IMR-90 (cell line): ENCODE measurements at regions not wholly inside any gene's neighbourhood (a gene's known extent, or its start where the extent isn't known, plus 50 kb on each side); places are given as distances from the start of the nearest gene placed in this dataset.

Experiments
- ATAC-seq: fragments of 200-7000 bp; cut with Tn5 transposase; 2 replicates; pipeline ENCODE4 v1.9.1; 2020; ENCODE audit warnings: low read depth, mild to moderate bottlenecking, moderate library complexity
- BruUV-seq: library from RNA; stranded (reverse); fragments of 400-500 nt; replicated peaks from 2 replicates; lab custom pipeline; 2021; lab: Mats Ljungman, UMichigan
- CTCF ChIA-PET: fragments of 300-600 bp; formaldehyde crosslinking; extraction: SDS; loops from one replicate; lab custom pipeline; 2021; ENCODE audit warnings: antibody characterized with exemption; lab: Yijun Ruan, JAX
- POLR2A ChIA-PET: fragments of 300-600 bp; sonication (Branson Sonifier 250); formaldehyde crosslinking; loops from one replicate; lab custom pipeline; 2022; ENCODE audit warnings: antibody characterized with exemption; ENCODE audit not compliant: unreplicated experiment; lab: Charles Lee
- DNase-seq: peaks from one replicate; pipeline ENCODE4 v3.0.0; 2013
- H2AFZ ChIP-seq: replicated peaks from 2 replicates; pipeline ENCODE3; 2013; ENCODE audit warnings: low read length, mild to moderate bottlenecking; ENCODE audit not compliant: poor library complexity
- H2AK5ac ChIP-seq: 2 replicates; pipeline ENCODE4 v1.6.1; 2013; ENCODE audit warnings: low read depth, low read length, inconsistent platforms
- H2AK9ac ChIP-seq: replicated peaks from 2 replicates; pipeline ENCODE3; 2013; ENCODE audit warnings: mild to moderate bottlenecking, low read depth, low read length, moderate library complexity; ENCODE audit not compliant: poor library complexity
- H2BK120ac ChIP-seq: 2 replicates; pipeline ENCODE4 v1.6.1; 2013; ENCODE audit warnings: low read depth, low read length, inconsistent platforms
- H2BK15ac ChIP-seq: 3 replicates; pipeline ENCODE4 v1.6.1; 2013; ENCODE audit warnings: low read depth, low read length, inconsistent platforms
- H2BK20ac ChIP-seq: 2 replicates; pipeline ENCODE4 v1.6.1; 2013; ENCODE audit warnings: low read depth, mild to moderate bottlenecking, inconsistent platforms, low read length, moderate library complexity
- H2BK5ac ChIP-seq: 2 replicates; pipeline ENCODE4 v1.6.1; 2013; ENCODE audit warnings: mild to moderate bottlenecking, low read depth, low read length, inconsistent platforms; ENCODE audit not compliant: poor library complexity, severe bottlenecking
- H3K14ac ChIP-seq: replicated peaks from 2 replicates; pipeline ENCODE4 v1.6.1; 2013; ENCODE audit warnings: low read depth, low read length, inconsistent platforms
- H3K18ac ChIP-seq: 2 replicates; pipeline ENCODE4 v1.6.1; 2013; ENCODE audit warnings: low read depth, low read length, control low read depth
- H3K23ac ChIP-seq: 2 replicates; pipeline ENCODE4 v1.6.1; 2013; ENCODE audit warnings: low read depth, low read length, inconsistent platforms
- H3K27ac ChIP-seq: 2 replicates; pipeline ENCODE4 v1.5.1; 2013; ENCODE audit warnings: mild to moderate bottlenecking, control low read depth, low read length; ENCODE audit not compliant: insufficient read depth
- H3K27me3 ChIP-seq: 2 replicates; pipeline ENCODE4 v1.6.1; 2013; ENCODE audit warnings: low read length; ENCODE audit not compliant: control insufficient read depth, insufficient read depth
- H3K36me3 ChIP-seq: 2 replicates; pipeline ENCODE4 v1.6.1; 2013; ENCODE audit warnings: low read length, mixed read lengths; ENCODE audit not compliant: control insufficient read depth, insufficient read depth
- H3K4ac ChIP-seq: 2 replicates; pipeline ENCODE4 v1.6.1; 2013; ENCODE audit warnings: low read depth, low read length, inconsistent platforms
- H3K4me1 ChIP-seq: 2 replicates; pipeline ENCODE4 v1.6.1; 2013; ENCODE audit warnings: low read length, mixed read lengths; ENCODE audit not compliant: control insufficient read depth, insufficient read depth
- H3K4me2 ChIP-seq: 2 replicates; pipeline ENCODE4 v1.6.1; 2013; ENCODE audit warnings: low read depth, mild to moderate bottlenecking, control low read depth, low read length, moderate library complexity
- H3K4me3 ChIP-seq: 2 replicates; pipeline ENCODE4 v1.5.1; 2013; ENCODE audit warnings: low read depth, mild to moderate bottlenecking, control low read depth, low read length, moderate library complexity; ENCODE audit not compliant: insufficient read depth
- H3K56ac ChIP-seq: 2 replicates; pipeline ENCODE4 v1.6.1; 2013; ENCODE audit warnings: low read length, inconsistent platforms; ENCODE audit not compliant: insufficient read depth; ENCODE audit errors: extremely low read depth
- H3K79me1 ChIP-seq, 2 experiments: 2 replicates each; pipeline ENCODE4 v1.6.1; 2013; ENCODE audit warnings: low read length in 2 of 2, inconsistent platforms in 1 of 2, low read depth in 1 of 2
- H3K9ac ChIP-seq: 2 replicates; pipeline ENCODE4 v1.6.1; 2013; ENCODE audit warnings: low read depth, low read length, control low read depth
- H3K9me1 ChIP-seq: 2 replicates; pipeline ENCODE4 v1.6.1; 2013; ENCODE audit warnings: low read length, inconsistent platforms; ENCODE audit not compliant: insufficient read depth
- H3K9me3 ChIP-seq: 2 replicates; pipeline ENCODE4 v1.6.1; 2013; ENCODE audit warnings: low read length; ENCODE audit not compliant: control insufficient read depth, insufficient read depth
- H4K20me1 ChIP-seq: 2 replicates; pipeline ENCODE4 v1.6.1; 2013; ENCODE audit warnings: low read length, inconsistent platforms; ENCODE audit not compliant: insufficient read depth
- H4K5ac ChIP-seq: 2 replicates; pipeline ENCODE4 v1.6.1; 2013; ENCODE audit warnings: mild to moderate bottlenecking, low read depth, low read length, control low read depth
- H4K8ac ChIP-seq, 2 experiments: 2 replicates each; pipeline ENCODE4 v1.6.1; 2013; ENCODE audit warnings: low read depth in 2 of 2, low read length in 2 of 2, control low read depth in 1 of 2, inconsistent platforms in 1 of 2
- H4K91ac ChIP-seq: 2 replicates; pipeline ENCODE4 v1.6.1; 2013; ENCODE audit warnings: low read depth, low read length, inconsistent platforms; ENCODE audit not compliant: insufficient read depth
- POLR2A ChIP-seq: IDR thresholded peaks from 2 replicates; pipeline ENCODE4 v1.6.1; 2012; ENCODE audit warnings: mild to moderate bottlenecking, low read depth, low read length
- WGBS, 2 experiments: methylation state at CpG; one replicate each; pipeline versions ENCODE4 v1.1.5 to v1.1.7; 2013; ENCODE audit warnings: missing lambda C conversion rate in 2 of 2; ENCODE audit not compliant: insufficient read length in 1 of 2; ENCODE audit errors: extremely low coverage in 2 of 2; 5-methylcytosine and 5-hydroxymethylcytosine counted together
- dilution Hi-C: fragments of 300-500 bp; cut with HindIII; formaldehyde crosslinking; loops from one replicate; pipeline ENCODE4 v1.14.3; 2018; ENCODE audit warnings: low sequenced_read_pairs; ENCODE audit not compliant: unreplicated experiment
- in situ Hi-C: fragments of 300-500 bp; cut with MboI; formaldehyde crosslinking; loops from 3 replicates; pipeline ENCODE4 v1.14.3; 2019; ENCODE audit warnings: low sequenced_read_pairs, inconsistent platforms, mixed read lengths
- intact Hi-C: fragments of 100-400 bp; cut with micrococcal nuclease; formaldehyde crosslinking; loops from 2 replicates; pipeline ENCODE4 v1.10.0; 2022
- TF ChIP-seq, protein P1 (sequence below): fragments of 150-350 bp; IDR thresholded peaks from 2 replicates; pipeline ENCODE4 v1.6.1; 2017; ENCODE audit warnings: mild to moderate bottlenecking, antibody characterized with exemption, low read length, low read depth

DNA sequence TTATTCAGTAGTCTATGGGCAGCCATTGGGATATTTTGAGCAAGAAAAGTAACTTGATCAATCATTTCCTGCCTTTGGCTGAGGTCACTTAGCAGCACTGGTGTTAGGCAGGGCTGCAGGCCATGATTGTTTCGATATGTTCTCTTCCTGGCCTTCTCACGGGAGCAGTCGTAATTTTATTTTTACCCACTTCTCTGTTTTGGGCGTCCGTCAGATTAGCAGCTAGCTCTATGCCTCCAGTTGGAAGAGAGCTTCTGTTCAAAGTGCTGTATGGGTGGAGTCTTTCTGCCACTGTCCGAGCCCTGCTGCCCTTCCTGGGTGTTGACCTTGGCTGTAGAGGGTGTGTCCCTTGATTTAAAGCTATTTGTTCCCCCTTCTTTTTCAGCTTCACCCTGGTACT is 123.4 kb upstream of the ROPN1 start:
- ATAC-seq (no peak), DNase-seq (no peak)
- no TSS peak for BruUV-seq
- in situ Hi-C loops, result no loop called here
- no peaks in the 10 kb centered on the region for H3K9me3 ChIP-seq
- no peak overlapping the region for H3K9ac ChIP-seq
- dilution Hi-C loops, result no loop called here
- intact Hi-C loops, result no loop called here
- no peak overlapping the region for H3K4me3 ChIP-seq
- H2AFZ ChIP-seq, result no peak overlapping the region
- H3K56ac ChIP-seq, result no peak overlapping the region
- no peak overlapping the region for H4K91ac ChIP-seq
- no peak overlapping the region for H3K23ac ChIP-seq
- H2AK9ac ChIP-seq, result no peak overlapping the region
- H2BK120ac ChIP-seq, result no peak overlapping the region
- ChIA-PET POLR2A (no interaction called here), CTCF (no interaction called here)
- H2BK5ac ChIP-seq, result no peak overlapping the region
- no peak overlapping the region for H3K4me2 ChIP-seq
- no peak overlapping the region for H3K27ac ChIP-seq
- H3K4ac ChIP-seq, result no peak overlapping the region
- H3K18ac ChIP-seq, result no peak overlapping the region
- no peak overlapping the region for H4K5ac ChIP-seq
- H3K4me1 ChIP-seq, result peaks cover 22% of the 10 kb centered on the region
- no peaks in the 10 kb centered on the region for H3K79me1 ChIP-seq
- no peaks in the 10 kb centered on the region for H3K36me3 ChIP-seq
- H3K9me1 ChIP-seq, result peaks cover 14% of the 10 kb centered on the region
- no peak overlapping the region for H2AK5ac ChIP-seq
- no peak overlapping the region for H3K14ac ChIP-seq
- TF ChIP-seq, protein P1, sequence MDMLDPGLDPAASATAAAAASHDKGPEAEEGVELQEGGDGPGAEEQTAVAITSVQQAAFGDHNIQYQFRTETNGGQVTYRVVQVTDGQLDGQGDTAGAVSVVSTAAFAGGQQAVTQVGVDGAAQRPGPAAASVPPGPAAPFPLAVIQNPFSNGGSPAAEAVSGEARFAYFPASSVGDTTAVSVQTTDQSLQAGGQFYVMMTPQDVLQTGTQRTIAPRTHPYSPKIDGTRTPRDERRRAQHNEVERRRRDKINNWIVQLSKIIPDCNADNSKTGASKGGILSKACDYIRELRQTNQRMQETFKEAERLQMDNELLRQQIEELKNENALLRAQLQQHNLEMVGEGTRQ, result no peak
- no peak for TF ChIP-seq POLR2A
- no peak overlapping the region for H2BK20ac ChIP-seq
- no CpG with 5 or more reads among the region's 6 CpGs for WGBS, 2 experiments
- peaks cover 4% of the 10 kb centered on the region; the same call in 1 of the 2 replicates for H4K20me1 ChIP-seq
- H3K27me3 ChIP-seq, result no peaks in the 10 kb centered on the region
- no peak overlapping the region for H4K8ac ChIP-seq
- H2BK15ac ChIP-seq, result no peak overlapping the region
